Stimulated activated CD8-positive, alpha-beta memory T cell treated with anti-CD3 and anti-CD28 coated beads, Interleukin-12 subunit alpha, Interleukin-12 subunit beta, amount 100 ng/mL, for 1 hour (primary cell): ENCODE measurements at regions not wholly inside any gene's neighbourhood (a gene's known extent, or its start where the extent isn't known, plus 50 kb on each side); places are given as distances from the start of the nearest gene placed in this dataset.

ENCODE experiments used
- DNase-seq: peaks from one replicate; pipeline ENCODE4 v3.0.0-alpha.2; 2020; ENCODE audit warnings: low read depth

DNA sequence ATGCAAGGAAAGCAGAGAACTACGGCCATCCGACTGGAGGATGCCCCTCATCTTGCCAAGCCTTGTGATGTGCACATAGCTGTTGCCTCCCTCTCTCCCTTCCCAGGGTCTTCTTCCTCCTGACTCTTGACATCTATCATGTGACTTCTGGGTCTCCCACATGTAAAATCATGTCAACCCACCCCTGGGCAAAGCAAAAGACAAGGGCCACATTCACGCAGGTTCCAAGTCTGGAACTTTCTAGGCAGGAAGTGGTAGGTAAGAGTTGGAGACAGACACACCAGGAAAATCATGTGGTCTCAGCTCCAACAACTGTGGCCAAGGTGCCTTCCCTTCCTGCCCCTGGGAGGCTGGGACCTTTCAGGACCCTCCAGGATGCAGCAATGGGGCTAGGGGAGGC is 187.3 kb downstream of the CXCL12 start:
- no peak for DNase-seq

DNA sequence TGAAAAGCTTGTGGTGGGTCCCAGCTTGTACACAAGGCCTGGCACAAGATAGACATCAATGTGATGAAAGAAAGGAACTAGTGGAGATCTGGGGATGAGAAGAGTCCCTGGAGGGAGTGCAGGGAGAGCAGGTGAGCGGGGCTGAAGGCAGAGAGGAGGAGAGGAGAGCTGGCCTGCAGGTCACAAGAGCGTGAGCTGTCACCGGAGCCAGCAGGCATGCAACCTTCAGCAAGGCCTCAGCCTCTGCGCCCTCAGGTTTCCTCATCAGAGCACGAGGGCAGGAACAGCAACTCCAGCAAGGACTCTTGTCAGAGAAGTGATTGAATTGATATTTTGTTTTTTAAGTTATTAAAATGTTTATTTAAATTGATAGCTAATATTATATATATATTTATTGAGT is 188.6 kb downstream of the CXCL12 start:
- no peak for DNase-seq

DNA sequence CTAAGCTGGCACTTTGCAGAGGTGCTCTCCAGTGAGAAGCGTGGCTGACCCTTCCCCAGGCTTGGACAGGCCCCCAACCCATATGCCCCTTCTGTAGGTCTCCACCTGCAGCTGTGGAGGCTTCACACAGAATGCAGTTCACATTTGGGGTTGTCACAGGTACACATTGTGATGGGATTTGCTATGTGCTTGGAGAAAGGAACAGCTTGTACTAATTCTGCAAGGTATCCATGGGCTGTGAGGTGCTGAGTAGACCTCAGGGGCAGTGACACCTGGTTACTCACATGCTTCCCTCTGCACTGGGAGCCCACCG is 188.9 kb downstream of the CXCL12 start:
- DNase-seq = no peak

DNA sequence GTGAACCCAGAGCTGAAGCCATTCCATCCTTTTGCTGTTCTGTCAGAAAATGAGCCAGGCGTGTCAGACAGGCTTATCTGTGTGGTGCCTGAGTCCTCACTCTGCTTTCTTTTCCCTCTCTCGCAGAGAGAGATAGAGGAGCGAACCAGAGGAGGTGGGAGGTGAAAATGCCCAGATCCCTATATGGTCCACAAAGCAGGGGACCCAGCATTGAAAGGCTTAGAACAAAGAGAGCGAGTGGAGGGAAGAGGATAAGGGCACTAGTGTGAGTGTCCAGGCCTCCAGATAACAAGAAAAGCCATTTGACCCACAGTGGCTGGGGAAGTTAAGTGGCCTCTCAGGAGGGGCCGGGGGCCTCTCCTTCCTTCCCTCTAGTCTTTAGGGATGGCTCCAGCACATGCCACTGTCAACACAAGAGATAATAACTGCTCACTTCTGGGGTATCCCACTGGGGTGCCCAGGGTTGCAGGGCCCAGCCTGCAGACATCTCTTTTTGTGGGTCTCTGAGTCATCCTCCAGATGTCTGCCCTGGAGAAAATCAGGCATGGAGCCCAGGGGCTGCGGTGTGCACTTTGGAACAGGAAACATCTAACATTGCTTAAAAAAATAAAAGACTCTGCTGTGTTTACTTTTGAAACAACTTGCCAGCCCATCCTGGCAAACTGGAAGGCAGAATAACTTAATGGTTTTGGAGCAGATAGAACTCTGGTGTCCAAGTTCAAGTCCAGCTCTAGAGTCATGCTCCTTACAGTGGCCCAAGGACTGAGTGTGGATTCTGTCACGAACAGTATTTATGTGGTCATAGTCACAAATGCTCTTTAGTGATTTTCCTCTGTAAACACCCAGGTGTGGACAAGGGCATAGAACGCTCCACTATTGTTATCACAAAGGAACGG is 189.5 kb downstream of the CXCL12 start:
- DNase-seq = no peak

DNA sequence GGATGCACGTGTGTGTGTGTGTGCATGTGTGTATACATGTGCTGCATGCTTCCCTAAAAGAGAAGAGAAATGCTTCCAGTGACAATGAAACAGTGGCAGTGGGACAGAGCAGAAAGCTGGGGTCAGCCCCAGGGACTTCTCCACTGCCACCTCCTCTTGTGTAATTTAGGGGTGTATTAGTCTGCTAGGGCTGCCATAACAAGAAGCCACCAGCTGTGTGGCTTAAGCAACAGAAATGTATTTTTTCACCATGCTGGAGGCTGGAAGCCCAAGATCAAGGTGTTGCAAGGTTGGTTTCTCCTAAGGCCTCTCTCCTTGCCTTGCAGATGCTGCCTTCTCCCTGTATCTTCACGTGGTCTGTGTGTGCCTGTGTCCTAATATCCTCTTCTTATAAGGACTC is 190.5 kb downstream of the CXCL12 start:
- DNase-seq = no peak

DNA sequence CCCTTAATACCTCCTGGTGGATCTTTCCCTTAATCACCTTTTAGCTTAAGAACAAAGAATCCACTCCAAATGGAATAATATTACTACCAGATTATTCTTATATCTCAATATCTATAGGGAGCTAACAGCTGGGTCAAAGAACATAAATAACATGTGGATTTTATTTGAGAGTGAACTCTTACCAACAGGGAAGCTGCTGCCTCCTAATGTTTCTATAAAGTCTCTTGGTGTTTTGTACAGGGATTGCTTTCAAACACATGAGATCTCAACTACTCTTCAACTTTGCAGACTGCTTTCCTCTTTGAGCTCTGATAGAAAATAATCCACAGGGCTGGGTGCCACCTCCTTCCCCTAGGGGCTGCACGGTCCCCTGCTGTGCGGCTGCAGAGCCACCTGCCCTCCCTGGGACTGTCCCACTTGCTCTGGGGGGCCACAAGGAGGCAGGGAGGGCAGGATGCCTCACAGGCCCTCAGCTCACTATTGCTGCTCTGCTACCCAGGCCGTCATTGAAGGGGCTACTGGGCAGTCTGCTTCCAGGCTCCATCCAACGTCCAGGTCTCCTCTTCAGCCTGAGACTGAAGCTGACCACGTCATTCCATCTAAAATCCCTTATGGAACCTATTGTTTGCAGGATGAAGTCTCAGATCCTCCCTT is 191.2 kb downstream of the CXCL12 start:
- no peak for DNase-seq

DNA sequence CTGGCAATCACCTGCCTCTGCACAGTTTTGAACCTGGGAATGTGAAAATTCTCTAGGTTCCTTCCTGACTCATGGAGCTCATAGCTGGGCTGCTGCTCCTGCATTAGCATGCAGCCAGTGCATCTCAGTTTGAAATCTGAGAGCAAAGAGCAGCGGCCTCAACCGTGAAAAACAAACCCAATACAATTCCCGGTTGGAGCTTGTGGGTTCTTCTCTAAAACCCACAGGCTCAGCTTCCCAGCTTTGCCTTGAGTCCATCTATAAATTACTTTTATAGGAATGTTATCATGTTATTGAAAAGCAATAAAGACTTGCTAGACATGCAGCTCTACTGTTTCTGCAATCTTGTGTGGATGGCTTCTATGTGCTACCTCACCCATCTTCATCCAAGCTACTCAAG is 191.7 kb downstream of the CXCL12 start:
- no peak for DNase-seq

DNA sequence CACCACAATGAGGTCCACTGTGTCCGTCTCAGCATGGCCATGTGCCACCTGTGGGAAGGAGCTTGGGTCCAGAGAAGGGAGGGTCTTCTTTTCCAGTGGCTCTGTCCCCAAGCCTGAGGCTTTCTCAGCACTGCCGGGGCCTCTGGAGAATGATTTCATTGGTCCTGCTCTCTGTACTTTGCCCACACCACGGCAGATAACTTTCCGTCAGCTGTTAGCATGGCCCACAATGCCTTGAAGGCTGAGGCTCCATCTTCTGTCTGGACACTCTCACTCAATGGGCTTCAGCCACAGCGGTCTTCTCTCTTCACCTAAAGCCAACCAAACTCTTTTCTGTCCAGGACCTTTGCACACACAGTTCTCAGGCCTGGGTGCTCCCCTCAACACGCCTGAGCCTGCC is 192.5 kb downstream of the CXCL12 start:
- no peak for DNase-seq

DNA sequence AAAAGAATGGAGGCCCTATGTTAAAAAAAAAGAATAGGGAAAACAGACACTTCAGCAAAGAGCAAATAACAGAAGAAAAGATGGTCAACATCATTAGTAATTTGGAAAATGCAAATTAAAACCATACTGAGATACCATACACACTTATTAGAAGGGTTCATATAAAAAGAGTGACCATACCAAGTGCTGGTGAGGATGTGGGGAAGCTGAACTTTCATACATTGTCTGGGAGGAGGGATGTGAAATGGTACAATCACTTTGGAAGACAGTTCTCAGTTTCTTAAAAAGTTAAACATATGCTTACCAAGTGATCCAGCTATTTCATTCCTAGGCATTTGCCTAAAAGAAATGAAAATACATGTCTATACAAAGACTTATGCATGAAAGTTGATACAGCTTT is 194.4 kb downstream of the CXCL12 start:
- DNase-seq = no peak

DNA sequence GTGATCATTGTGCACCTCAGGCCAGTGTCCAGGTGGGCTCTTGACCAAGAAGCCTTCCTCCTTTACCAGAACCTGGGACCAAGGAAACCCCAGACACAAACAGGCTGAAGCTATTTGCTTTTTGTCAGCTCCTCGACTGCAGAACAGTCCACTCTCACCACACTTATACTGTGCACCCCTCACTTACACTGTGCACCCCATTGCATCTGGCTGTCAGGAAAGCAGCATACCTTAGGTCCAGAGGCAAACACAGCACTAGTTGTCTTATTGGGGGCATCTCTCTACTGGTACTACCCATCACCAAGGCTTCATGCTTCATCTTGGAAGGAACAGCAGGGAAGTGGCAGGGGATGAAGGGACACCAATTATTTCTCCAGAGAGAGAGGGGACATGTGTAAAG is 198.1 kb downstream of the CXCL12 start:
- no peak for DNase-seq

DNA sequence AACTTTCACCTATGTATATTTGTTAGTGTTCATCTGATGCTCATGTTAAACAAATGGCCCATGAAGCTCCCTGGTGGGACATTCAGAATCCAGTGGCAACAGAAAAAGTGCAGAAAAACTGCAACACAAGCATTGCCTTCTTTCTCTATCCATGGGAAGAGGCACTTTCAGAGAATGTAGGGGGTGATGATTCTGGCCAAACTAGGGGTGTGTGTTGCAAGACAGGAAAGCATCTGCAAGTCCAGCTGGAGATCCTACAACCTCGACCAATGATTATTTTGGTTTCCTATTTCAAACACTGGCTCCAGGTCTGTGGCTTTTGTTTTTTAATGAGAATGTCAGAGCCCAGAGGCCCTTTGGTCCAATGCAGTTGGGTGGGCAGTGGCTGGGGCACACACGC is 198.7 kb downstream of the CXCL12 start:
- no peak for DNase-seq

DNA sequence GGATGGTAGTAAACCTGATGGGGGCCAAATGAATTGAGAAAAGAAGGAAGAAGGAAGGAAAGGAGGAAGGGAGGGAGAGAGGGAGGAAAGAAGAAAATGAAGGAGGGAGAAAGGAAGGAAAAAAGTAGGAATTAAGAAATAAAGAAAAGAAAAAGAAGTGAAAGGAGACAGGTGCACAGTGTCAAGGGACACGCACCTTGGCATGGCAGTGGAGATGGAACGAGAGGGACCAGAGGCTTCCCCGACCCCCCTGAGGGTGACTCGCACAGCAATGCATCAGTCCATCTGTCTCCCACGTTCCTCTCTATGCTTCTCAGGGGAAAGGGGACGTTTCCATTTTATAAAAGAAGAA is 199.6 kb downstream of the CXCL12 start:
- DNase-seq = no peak

DNA sequence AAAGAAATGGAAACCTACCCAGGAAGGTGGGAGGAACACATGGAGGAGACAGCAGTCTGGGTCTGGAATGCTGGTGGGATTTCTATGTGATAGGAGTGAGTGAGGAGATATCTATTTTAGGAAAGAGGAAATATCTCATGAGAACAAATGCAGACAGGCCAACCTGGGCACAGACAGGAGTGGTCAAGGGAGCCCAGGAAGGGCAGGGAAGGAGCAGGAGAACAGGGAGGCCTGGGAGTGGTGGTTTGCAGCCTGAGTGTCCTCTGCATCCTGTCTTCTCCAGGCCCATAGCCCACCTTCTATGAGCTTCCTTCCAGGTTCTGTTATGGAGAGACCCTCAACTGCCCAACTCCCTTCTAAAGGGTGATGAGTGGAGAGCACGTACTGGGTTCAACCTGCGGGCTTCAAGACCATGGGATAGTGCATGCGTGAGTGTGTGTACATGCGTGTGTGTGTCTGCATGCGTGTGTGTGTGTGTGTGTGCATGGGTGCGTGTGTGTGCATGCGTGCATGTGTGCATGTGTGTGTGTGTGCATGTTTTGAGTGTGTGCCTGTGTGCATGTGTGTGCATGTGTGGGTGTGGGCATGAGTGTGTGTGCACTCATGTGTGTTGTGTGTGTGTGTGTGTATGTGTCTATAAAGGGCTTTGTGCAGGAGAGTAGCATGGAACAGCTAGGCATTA is 200.1 kb downstream of the CXCL12 start:
- DNase-seq = no peak

DNA sequence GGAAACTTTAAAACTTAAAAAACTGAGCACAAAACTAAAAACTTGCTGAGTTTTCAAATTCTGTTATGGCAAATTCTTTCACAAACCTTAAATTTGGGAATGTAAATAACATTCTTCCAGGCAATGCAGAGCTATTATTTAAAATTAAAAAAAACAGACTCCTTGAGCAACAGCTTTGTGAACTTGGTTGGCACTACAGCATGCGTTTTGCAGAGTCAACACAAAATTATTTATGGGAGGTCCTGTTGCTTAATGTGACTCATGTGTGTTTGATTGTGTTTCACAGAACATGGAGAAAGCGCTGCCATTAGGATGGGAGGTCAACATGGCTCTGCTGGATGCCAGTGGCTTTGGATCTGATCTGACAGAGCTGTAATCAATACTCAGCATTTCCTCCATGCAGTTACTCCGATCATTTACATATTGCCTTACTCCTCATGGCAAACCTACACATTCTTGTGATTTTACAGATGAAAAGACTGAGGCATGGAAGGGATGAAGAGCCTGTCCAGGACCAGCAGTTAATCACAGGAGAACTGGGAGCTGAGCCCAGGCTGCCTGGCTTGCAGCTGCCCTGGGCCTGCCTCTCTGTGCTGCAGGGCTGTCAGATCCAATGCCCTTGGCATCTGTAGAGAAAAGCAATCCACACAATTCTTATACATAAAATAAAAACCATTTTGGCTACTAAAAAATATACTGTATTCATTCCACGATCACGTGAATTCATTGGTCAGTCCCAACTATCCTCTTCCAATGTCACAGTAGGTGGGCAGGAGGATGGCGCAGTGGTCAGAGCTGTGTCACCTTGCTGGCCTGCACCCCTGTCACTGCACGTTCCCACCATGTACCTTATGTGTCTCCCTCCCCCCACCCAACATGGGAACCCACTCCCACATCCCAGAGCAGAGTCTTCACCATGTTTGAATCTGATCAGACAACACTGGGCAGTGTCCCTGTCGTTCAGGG is 200.9 kb downstream of the CXCL12 start:
- DNase-seq = no peak

DNA sequence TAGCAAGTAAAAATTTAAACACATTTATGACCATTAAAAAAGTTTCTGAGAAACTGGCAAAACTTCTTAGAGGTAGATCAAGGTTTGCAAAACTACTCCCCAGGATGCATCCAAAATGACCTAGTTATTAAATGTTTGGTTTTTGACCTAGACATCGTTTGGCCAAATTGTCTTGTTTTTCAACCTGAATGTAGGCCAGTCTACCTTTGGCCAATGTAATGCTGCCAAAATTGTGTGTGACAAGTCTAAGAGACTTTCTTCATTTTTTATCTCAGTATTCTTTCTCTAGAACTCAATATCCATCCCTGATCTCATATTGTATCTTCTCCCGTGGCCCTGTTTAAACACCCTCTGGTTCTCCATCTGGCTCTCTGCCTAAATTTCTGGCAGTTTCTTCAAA is 202.0 kb downstream of the CXCL12 start:
- no peak for DNase-seq

DNA sequence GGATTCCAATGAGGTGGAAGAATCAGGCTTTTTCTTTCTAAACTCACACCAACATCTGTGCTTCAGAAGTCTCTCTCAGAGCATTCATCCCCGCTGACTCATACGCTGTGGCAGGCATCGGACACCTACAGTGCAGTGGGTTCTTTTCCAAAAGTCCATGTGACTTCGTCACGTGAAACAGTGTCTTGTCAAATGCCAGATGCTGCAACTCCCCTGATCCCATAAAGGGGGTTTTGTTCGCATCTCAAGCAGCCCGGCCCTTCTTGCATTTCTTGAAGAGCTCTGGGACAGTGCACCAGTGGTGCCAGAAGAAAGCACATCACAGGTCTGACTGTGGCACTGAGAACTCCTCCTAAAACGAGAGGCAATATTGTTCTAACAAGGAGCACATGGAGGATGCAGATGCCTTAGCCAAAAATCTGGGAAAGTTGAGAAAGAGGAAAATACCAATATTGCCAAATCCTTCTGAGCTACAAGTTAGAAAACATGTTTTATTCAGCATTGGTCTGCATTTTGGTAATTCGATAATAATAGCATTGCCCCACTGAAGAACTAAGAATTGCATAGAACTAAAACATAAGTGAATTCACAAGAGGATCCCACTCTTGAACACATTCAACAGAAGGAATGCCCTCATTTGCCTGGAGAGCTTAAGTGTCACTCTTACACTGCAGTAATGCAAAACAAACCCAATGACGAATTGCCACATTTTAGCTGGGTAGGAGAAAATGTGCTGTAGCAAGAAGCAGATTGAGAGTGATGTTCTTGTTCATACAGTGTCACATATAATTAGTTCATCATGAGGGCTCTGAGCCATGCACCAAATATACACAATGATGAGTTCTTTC is 204.4 kb downstream of the CXCL12 start:
- DNase-seq = no peak

DNA sequence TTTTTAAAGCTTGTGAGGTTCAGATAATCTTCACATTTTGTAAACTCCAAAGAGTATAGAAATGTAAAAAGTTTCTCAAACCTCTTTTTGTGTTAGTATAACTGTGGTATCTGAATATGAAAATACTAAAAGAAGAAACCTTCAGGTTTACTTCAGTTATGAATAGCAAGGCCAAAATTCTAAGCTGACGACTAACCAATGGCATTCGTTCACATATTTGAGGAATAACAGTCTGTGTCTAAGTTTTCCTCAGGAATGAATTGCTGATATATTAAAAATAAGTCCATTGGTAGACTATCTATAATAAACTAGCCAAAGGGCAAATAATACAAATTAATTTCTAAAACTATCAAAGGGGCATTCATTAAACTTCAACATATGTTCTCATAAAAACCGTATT is 206.0 kb downstream of the CXCL12 start:
- DNase-seq = no peak

DNA sequence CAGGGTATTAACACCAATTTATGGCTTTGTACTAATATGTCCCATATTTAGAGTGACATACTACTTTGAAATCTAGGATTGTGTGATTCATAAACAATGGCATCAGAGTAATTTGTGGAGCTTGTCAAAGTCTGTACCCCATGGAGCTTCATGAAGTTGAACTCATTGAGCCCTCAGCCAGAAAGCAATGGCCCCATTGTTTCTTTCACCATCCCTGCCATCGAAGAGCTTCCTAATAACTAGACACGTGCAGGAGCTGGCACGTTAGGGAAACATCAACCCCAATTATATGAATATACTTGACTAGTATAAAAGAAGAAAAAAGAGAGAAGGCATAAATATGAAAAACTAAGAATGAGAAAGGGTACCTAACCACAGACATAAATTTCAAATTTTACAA is 206.6 kb downstream of the CXCL12 start:
- DNase-seq = no peak

DNA sequence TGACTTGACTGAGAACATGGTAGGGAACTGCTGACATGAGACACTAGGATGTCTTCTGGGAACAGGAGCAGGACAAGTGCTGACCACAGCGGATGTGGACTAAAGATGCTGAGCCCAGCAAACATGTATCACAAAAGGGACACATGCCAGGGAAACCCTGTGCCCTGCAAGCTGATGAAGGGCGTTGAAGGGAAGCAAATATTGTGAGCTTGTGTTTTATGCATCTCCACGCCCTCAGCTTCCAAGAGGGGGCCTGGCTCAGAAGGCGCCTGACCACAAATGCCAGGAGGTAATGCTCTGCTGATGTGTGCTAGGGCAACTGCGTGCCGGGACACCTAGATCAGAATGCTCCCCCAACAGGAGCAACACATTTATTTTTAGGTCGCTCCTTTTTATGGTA is 207.3 kb downstream of the CXCL12 start:
- DNase-seq = no peak

DNA sequence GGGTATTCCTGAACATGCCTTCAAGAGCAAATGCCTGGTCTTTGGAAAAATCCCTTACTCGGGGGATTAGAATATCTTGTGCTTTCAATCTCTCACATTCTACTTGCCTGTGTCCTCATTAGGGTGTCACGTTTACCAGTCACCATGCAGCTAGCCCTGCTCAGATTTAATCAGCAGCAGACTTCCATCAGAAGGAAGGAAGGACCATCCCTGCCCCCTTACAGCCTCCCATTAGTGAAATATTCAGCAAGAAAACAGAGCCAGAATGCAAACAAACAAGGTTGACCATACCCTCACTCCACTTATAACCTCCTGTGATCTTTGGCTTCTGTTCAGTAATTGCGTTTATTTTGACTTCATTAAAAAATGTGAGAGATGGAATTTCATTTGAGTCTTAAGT is 208.6 kb downstream of the CXCL12 start:
- no peak for DNase-seq

DNA sequence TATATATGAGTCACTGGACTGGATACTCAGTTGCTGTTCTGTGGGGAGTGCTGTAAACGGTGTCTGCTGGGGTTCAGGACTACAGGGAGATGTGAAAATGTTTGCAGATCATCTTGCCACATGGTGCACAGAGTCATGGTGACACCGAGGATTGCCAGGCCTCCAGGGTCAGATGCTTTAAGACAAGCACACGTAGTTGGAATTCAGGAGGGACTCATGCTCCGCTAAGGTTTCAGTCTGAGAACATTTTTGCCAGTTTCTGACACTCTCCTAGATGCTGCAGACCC is 211.3 kb downstream of the CXCL12 start:
- no peak for DNase-seq
